Urinary bladder (tissue), 3 donors: ENCODE measurements at regions not wholly inside any gene's neighbourhood (a gene's known extent, or its start where the extent isn't known, plus 50 kb on each side); places are given as distances from the start of the nearest gene placed in this dataset.

Source experiments
- DNase-seq: peaks from one replicate; pipeline ENCODE4 v3.0.0-alpha.2; 2015; ENCODE audit errors: extremely low spot score
- H3K27ac ChIP-seq: one replicate; pipeline ENCODE4 v1.5.1; 2013; ENCODE audit warnings: low read depth, mild to moderate bottlenecking, moderate library complexity
- H3K36me3 ChIP-seq: one replicate; pipeline ENCODE4 v1.6.1; 2013; ENCODE audit warnings: mild to moderate bottlenecking, moderate library complexity; ENCODE audit not compliant: insufficient read depth
- H3K4me1 ChIP-seq: one replicate; pipeline ENCODE4 v1.6.1; 2013; ENCODE audit warnings: mild to moderate bottlenecking, moderate library complexity; ENCODE audit not compliant: insufficient read depth
- H3K4me3 ChIP-seq: one replicate; pipeline ENCODE4 v1.5.1; 2013; ENCODE audit warnings: low read depth, low read length
- WGBS: extraction: QIAGEN DNeasy Blood & Tissue Kit; methylation state at CpG from one replicate; pipeline ENCODE4 v1.1.7; 2013; 5-methylcytosine and 5-hydroxymethylcytosine counted together
- donor health status: healthy with polysubstance abuse.
- donor health status: healthy.

GRCh38 chr2:217652761-217653639 lies 349.8 kb downstream of the TNS1 start:
- H3K36me3 ChIP-seq: no peaks in the 10 kb centered on the region
- DNase-seq: peak; percentile 70
- WGBS: 11% methylated on average over 7 of the region's 7 CpGs
- no peaks in the 10 kb centered on the region for H3K4me1 ChIP-seq
- H3K27ac ChIP-seq: peak overlapping the region; percentile 58
- H3K4me3 ChIP-seq: no peak overlapping the region

GRCh38 chr2:217650716-217651360 lies 352.0 kb downstream of the TNS1 start:
- no peak for DNase-seq
- H3K36me3 ChIP-seq: no peaks in the 10 kb centered on the region
- no peak overlapping the region for H3K27ac ChIP-seq
- no peaks in the 10 kb centered on the region for H3K4me1 ChIP-seq
- H3K4me3 ChIP-seq: no peak overlapping the region
- WGBS: 74% methylated on average over 9 of the region's 9 CpGs

DNA sequence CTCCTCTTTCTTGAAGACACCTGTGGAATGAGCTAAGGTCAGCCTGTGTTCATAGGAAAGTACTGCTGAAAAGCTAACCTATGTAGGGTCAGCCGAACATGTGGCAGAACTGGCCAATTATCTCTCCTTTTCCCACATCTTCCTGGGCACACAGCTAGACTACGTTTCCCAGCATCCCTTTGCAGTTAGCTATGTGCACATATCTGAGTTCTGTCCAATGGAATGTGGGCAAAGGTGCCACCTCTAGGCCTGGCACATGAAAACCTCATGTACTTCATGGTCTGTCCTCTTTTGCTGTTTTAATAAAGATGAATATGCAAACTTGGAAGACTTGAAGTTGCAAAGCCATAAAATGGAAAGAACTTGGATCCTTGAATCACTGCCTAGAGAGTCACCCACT lies 352.6 kb downstream of the TNS1 start:
- no peak overlapping the region for H3K27ac ChIP-seq

GRCh38 chr2:217647925-217648324 lies 354.9 kb downstream of the TNS1 start:
- DNase-seq: no peak
- no peaks in the 10 kb centered on the region for H3K4me1 ChIP-seq
- no peaks in the 10 kb centered on the region for H3K36me3 ChIP-seq
- H3K4me3 ChIP-seq: no peak overlapping the region
- no peak overlapping the region for H3K27ac ChIP-seq
- WGBS: 97% methylated on average over 2 of the region's 2 CpGs

More for the DNA sequence above, 352.6 kb downstream of the TNS1 start:
- no peaks in the 10 kb centered on the region for H3K36me3 ChIP-seq
- 94% methylated on average over 2 of the region's 2 CpGs for WGBS
- DNase-seq: no peak
- no peak overlapping the region for H3K4me3 ChIP-seq
- no peaks in the 10 kb centered on the region for H3K4me1 ChIP-seq

- Histone ChIP-seq H3K27ac (no peak overlapping the region), H3K4me1 (no peaks in the 10 kb centered on the region), H3K4me3 (no peak overlapping the region), H3K36me3 (no peaks in the 10 kb centered on the region)
- DNase-seq: no peak
These were observed 355.6 kb downstream of the TNS1 start for GRCh38 chr2:217647226-217647625.

- Histone ChIP-seq H3K4me1 (no peaks in the 10 kb centered on the region), H3K36me3 (no peaks in the 10 kb centered on the region), H3K4me3 (no peak overlapping the region), H3K27ac (no peak overlapping the region)
- 100% methylated on average over 1 of the region's 1 CpG for WGBS
- no peak for DNase-seq
These were observed 356.9 kb downstream of the TNS1 start for GRCh38 chr2:217645896-217646295.

GRCh38 chr2:217643789-217644301 lies 358.9 kb downstream of the TNS1 start:
- 76% methylated on average over 6 of the region's 6 CpGs for WGBS
- Histone ChIP-seq H3K4me3 (no peak overlapping the region), H3K36me3 (no peaks in the 10 kb centered on the region), H3K4me1 (no peaks in the 10 kb centered on the region), H3K27ac (peak overlapping the region; percentile 60)
- DNase-seq: no peak

GRCh38 chr2:217642944-217643343 lies 359.9 kb downstream of the TNS1 start:
- DNase-seq: no peak
- 85% methylated on average over 6 of the region's 6 CpGs for WGBS

GRCh38 chr2:217641960-217642359 lies 360.8 kb downstream of the TNS1 start:
- Histone ChIP-seq H3K27ac (peak overlapping the region; percentile 29), H3K4me1 (no peaks in the 10 kb centered on the region), H3K4me3 (no peak overlapping the region), H3K36me3 (no peaks in the 10 kb centered on the region)
- DNase-seq: no peak
- 50% methylated on average over 2 of the region's 2 CpGs for WGBS

More at GRCh38 chr2:217642944-217643343, 359.9 kb downstream of the TNS1 start:
- Histone ChIP-seq H3K4me1 (no peaks in the 10 kb centered on the region), H3K4me3 (no peak overlapping the region), H3K36me3 (no peaks in the 10 kb centered on the region), H3K27ac (no peak overlapping the region)

- no peak for DNase-seq
- no peaks in the 10 kb centered on the region for H3K4me1 ChIP-seq
These were observed 363.3 kb downstream of the TNS1 start for GRCh38 chr2:217639481-217639880.

DNA sequence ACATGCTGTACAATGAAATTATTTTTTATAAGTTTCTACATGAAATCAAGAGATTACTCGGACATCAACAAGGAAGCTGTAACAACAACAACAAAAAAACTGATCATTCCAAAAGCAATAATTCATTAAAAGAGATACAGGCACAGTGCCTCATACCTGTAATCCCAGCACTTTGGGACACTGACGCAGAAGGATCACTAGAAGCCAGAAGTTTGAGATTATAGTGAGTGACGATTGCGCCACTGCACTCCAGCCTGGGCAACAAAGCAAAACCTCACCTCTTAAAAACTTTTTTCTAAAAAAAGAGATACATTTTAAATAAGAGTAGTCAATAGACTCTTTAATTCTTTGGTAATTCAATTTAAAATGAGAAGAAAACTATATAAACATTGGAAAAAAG lies 364.3 kb downstream of the TNS1 start:
- Histone ChIP-seq H3K36me3 (no peaks in the 10 kb centered on the region), H3K4me3 (no peak overlapping the region), H3K27ac (no peak overlapping the region), H3K4me1 (no peaks in the 10 kb centered on the region)
- WGBS: 93% methylated on average over 4 of the region's 4 CpGs
- DNase-seq: no peak

More at GRCh38 chr2:217639481-217639880, 363.3 kb downstream of the TNS1 start:
- Histone ChIP-seq H3K36me3 (no peaks in the 10 kb centered on the region), H3K4me3 (no peak overlapping the region), H3K27ac (no peak overlapping the region)
- WGBS: 91% methylated on average over 2 of the region's 2 CpGs

DNA sequence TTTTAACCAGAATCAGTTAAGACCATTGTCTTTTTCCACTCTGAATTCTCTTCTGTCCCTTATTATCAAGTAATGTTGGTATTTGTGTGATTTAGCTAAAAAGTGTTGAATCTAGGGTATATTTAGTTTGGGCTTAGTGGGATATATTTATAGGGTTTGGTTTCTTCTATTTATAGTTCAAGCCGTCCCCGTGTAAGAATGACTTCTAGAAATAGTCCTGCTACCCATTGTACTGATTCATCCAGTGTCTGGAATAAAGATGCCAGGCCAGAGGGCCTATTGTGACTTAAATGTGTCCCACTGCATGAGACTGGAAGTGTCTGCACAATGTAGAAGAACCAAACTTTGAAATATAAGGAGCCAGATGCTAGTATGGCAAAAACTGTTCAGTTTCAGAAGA lies 364.8 kb downstream of the TNS1 start:
- 42% methylated on average over 2 of the region's 2 CpGs for WGBS
- H3K4me3 ChIP-seq: no peak overlapping the region
- H3K4me1 ChIP-seq: no peaks in the 10 kb centered on the region
- no peak overlapping the region for H3K27ac ChIP-seq
- no peak for DNase-seq
- H3K36me3 ChIP-seq: no peaks in the 10 kb centered on the region

DNA sequence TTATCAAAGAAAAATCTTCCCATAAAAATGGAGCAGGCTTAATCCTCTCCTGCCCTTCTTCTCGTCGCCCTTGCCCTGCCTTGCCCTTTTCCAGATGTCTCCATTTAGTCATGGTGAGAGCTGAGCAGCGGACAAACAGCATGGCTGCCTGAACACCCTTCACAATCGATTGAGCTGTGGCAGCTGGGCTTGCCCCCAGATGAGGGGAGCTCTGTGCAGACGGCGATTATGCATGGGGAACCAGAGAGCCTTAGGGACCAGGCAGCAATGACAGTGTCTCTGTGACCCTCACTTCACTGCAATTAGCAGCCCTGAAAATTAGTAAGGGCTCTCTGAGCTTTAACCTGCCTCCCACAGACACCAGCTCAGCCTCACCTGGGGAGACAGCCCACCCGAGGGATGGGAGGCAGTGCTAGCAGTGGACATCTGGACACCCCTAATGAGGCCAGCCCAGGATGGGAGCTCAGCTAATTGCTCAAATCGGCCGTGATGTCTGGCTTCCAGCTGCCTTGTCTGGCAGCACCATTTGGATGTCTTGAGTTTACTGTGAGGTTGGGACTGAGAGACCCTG lies 365.7 kb downstream of the TNS1 start:
- Histone ChIP-seq H3K36me3 (no peaks in the 10 kb centered on the region), H3K4me1 (no peaks in the 10 kb centered on the region), H3K27ac (no peak overlapping the region), H3K4me3 (no peak overlapping the region)
- DNase-seq: no peak
- 75% methylated on average over 9 of the region's 9 CpGs for WGBS

- no peaks in the 10 kb centered on the region for H3K4me1 ChIP-seq
- no peak for DNase-seq
- WGBS: 79% methylated on average over 5 of the region's 5 CpGs
These were observed 366.2 kb downstream of the TNS1 start for GRCh38 chr2:217636578-217636977.

More at GRCh38 chr2:217636578-217636977, 366.2 kb downstream of the TNS1 start:
- H3K4me3 ChIP-seq: no peak overlapping the region
- H3K27ac ChIP-seq: peak overlapping the region; percentile 33
- no peaks in the 10 kb centered on the region for H3K36me3 ChIP-seq
